AG10803 (cell line): ENCODE measurements at regions not wholly inside any gene's neighbourhood (a gene's known extent, or its start where the extent isn't known, plus 50 kb on each side); places are given as distances from the start of the nearest gene placed in this dataset.
A peak's percentile ranks its signal among the peaks of the same experiment; 100 is the strongest.

Experiments
- DNase-seq: peaks from one replicate; pipeline ENCODE4 v3.0.0; 2010; ENCODE audit warnings: low read depth
- H3K4me3 ChIP-seq: 2 replicates; pipeline ENCODE4 v1.5.1; 2011; ENCODE audit warnings: mild to moderate bottlenecking, low read length, control low read depth
- CTCF ChIP-seq: conservative IDR thresholded peaks from 2 replicates; pipeline ENCODE4 v1.5.1; 2011; ENCODE audit warnings: mild to moderate bottlenecking, low read length, control low read depth, inconsistent platforms

GRCh38 chr2:158902005-158902398, 66.4 kb upstream of the TANC1 start:
- H3K4me3 ChIP-seq: no peak overlapping the region
- no peak for DNase-seq
- TF ChIP-seq CTCF: no peak

- TF ChIP-seq CTCF: no peak
- no peak for DNase-seq
- H3K4me3 ChIP-seq: no peak overlapping the region
Observed at GRCh38 chr2:158903711-158904405, 64.6 kb upstream of the TANC1 start.

- H3K4me3 ChIP-seq: no peak overlapping the region
- DNase-seq: no peak
- TF ChIP-seq CTCF: no peak
Observed at GRCh38 chr2:158904627-158905177, 63.7 kb upstream of the TANC1 start.

- no peak for DNase-seq
- no peak for TF ChIP-seq CTCF
- H3K4me3 ChIP-seq: no peak overlapping the region
Observed at GRCh38 chr2:158905341-158905740, 63.1 kb upstream of the TANC1 start.

- no peak overlapping the region for H3K4me3 ChIP-seq
- TF ChIP-seq CTCF: no peak
- DNase-seq: no peak
Observed at GRCh38 chr2:158905784-158906183, 62.7 kb upstream of the TANC1 start.

GRCh38 chr2:158907926-158908456, 60.4 kb upstream of the TANC1 start:
- H3K4me3 ChIP-seq: no peak overlapping the region
- no peak for DNase-seq
- TF ChIP-seq CTCF: no peak

- DNase-seq: peak; percentile 49
- no peak for TF ChIP-seq CTCF
- H3K4me3 ChIP-seq: no peak overlapping the region
Observed at GRCh38 chr2:158912112-158912511, 56.3 kb upstream of the TANC1 start.
